Uterus (tissue), 2 donors: ENCODE measurements at regions not wholly inside any gene's neighbourhood (a gene's known extent, or its start where the extent isn't known, plus 50 kb on each side); places are given as distances from the start of the nearest gene placed in this dataset.

ENCODE experiments used
- CTCF ChIP-seq, 4 experiments: fragments of 200-600 bp in 2 of 4; fragments of 450-650 bp in 2 of 4; sonication (generic) in 2 of 4; IDR thresholded peaks; one replicate each; pipeline ENCODE4 v1.5.1; 2016 to 2019; ENCODE audit warnings: antibody characterized with exemption in 4 of 4, mild to moderate bottlenecking in 2 of 4, moderate library complexity in 1 of 4
- POLR2A ChIP-seq, 2 donors: fragments of 450-650 bp; IDR thresholded peaks; one replicate each; pipeline ENCODE4 v1.6.1; 2016; ENCODE audit warnings: antibody characterized with exemption in 2 of 2, mild to moderate bottlenecking in 1 of 2, moderate library complexity in 1 of 2

DNA sequence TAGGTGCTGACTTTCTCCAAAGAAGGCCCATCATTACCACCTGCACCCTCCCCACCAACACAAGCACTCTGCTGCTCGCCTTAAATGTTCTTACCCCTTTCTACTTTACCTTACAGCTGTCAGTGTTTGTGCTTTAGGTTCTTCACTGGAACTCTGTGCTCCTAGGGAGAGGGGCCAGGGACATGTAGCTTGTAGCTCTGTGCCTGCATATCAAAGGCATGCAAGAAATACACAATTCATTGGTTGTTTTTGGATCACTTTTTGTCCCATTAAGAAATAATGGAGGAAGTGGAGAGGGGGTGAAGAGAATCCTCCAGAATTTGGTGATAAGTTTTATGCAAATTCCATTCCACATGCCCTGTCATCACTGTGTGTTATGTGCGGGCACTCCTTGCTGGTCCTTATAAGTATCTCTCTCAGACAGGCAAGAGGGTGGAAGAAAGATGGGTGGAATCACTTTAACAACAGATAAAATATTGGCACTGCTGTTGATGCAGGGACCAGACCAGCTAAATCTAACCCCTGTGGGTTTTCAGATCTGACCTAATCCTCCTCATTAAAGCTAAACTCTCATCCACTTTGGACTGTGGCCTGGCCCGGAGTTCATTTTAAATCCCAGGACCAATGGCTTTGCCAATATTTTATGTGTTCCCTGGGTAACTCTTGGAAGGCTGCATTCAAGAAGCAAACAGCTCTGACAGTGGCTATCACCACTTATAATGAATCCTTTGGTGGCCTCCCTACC, 375.8 kb upstream of the NFE2L3 start:
- TF ChIP-seq CTCF (IDR thresholded peaks at IDR 0.05) = no peak
- no peak for TF ChIP-seq POLR2A (IDR thresholded peaks at IDR 0.05)
